ENCODE measurements at regions not wholly inside any gene's neighbourhood (a gene's known extent, or its start where the extent isn't known, plus 50 kb on each side); places are given as distances from the start of the nearest gene placed in this dataset.

GRCh38 chr13:106390367-106390766 is 145.1 kb downstream of the EFNB2 start:
- DNase-seq (ENCODE audit: low read depth) = no peak
- no peak overlapping the region for H3K4me3 ChIP-seq (ENCODE audit: low read length)
- TF ChIP-seq CTCF (conservative IDR thresholded peaks at IDR 0.05; ENCODE audit: low read depth, low read length) = no peak

DNA sequence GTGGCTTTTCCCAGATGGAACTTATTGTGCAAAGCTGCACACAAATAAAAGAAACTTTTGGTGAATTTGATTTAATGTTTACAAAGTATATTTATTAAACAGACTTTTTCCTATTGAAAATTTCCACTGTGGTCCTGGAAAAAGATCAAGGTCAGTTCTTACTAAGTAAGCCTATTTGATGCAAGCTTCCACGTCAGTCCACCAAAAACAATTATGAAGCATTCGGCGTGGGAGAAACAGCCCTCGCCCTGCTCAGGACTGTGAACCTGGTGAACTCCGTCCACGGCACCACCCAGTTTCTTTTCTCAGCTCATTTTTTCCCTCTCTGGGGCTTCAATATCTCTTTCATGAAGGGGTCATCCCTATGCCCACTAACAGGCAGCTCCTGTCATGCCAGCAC is 149.8 kb downstream of the EFNB2 start:
- no peak for DNase-seq (ENCODE audit: low read depth)
- H3K4me3 ChIP-seq (ENCODE audit: low read length) = no peak overlapping the region
- no peak for TF ChIP-seq CTCF (conservative IDR thresholded peaks at IDR 0.05; ENCODE audit: low read depth, low read length)

GRCh38 chr13:106384516-106384915 is 150.9 kb downstream of the EFNB2 start:
- no peak for TF ChIP-seq CTCF (conservative IDR thresholded peaks at IDR 0.05; ENCODE audit: low read depth, low read length)
- no peak for DNase-seq (ENCODE audit: low read depth)
- no peak overlapping the region for H3K4me3 ChIP-seq (ENCODE audit: low read length)

GRCh38 chr13:106383791-106384190 is 151.7 kb downstream of the EFNB2 start:
- DNase-seq (ENCODE audit: low read depth) = no peak
- no peak overlapping the region for H3K4me3 ChIP-seq (ENCODE audit: low read length)
- TF ChIP-seq CTCF (conservative IDR thresholded peaks at IDR 0.05; ENCODE audit: low read depth, low read length) = no peak

- no peak overlapping the region for H3K4me3 ChIP-seq (ENCODE audit: low read length)
- TF ChIP-seq CTCF (conservative IDR thresholded peaks at IDR 0.05; ENCODE audit: low read depth, low read length) = no peak
- DNase-seq (ENCODE audit: low read depth) = no peak
Observed at GRCh38 chr13:106382534-106382933, 152.9 kb downstream of the EFNB2 start.

GRCh38 chr13:106381091-106381490 is 154.4 kb downstream of the EFNB2 start:
- peak; percentile 83 for DNase-seq (ENCODE audit: low read depth)
- H3K4me3 ChIP-seq (ENCODE audit: low read length) = no peak overlapping the region
- no peak for TF ChIP-seq CTCF (conservative IDR thresholded peaks at IDR 0.05; ENCODE audit: low read depth, low read length)

- TF ChIP-seq CTCF (conservative IDR thresholded peaks at IDR 0.05; ENCODE audit: low read depth, low read length) = no peak
- DNase-seq (ENCODE audit: low read depth) = no peak
- H3K4me3 ChIP-seq (ENCODE audit: low read length) = no peak overlapping the region
Observed at GRCh38 chr13:106377931-106378662, 157.4 kb downstream of the EFNB2 start.

Measured in retinal pigment epithelial cell (primary cell).